Lower leg skin (tissue), 4 donors: ENCODE measurements at regions not wholly inside any gene's neighbourhood (a gene's known extent, or its start where the extent isn't known, plus 50 kb on each side); places are given as distances from the start of the nearest gene placed in this dataset.

Experiments
- DNase-seq, 2 donors: peaks; one replicate each; pipeline ENCODE4 v3.0.0-alpha.2; 2019; ENCODE audit warnings: low spot score in 2 of 2
- H3K4me3 ChIP-seq: fragments of 200-600 bp; sonication (generic); 2 replicates; pipeline ENCODE4 v1.5.1; 2017; ENCODE audit warnings: mild to moderate bottlenecking, low read depth; ENCODE audit not compliant: poor library complexity, severe bottlenecking
- POLR2A ChIP-seq, 2 donors: fragments of 450-650 bp; IDR thresholded peaks; one replicate each; pipeline ENCODE4 v1.6.1; 2016 to 2017; ENCODE audit warnings: antibody characterized with exemption in 2 of 2, mild to moderate bottlenecking in 1 of 2, moderate library complexity in 1 of 2
- WGBS, 2 donors: methylation state at CpG; one replicate each; pipeline ENCODE4 v1.1.5; 2018; 5-methylcytosine and 5-hydroxymethylcytosine counted together
- intact Hi-C: fragments of 100-400 bp; cut with DNase I; formaldehyde crosslinking; loops from one replicate; pipeline ENCODE4 v1.15.0; 2023; ENCODE audit warnings: low total_unique reads
- TF ChIP-seq, protein P1 (sequence below), 3 donors: fragments of 450-650 bp; IDR thresholded peaks; one replicate each; pipeline ENCODE4 v1.5.1; 2016; ENCODE audit warnings: antibody characterized with exemption in 3 of 3, mild to moderate bottlenecking in 3 of 3, moderate library complexity in 2 of 3

DNA sequence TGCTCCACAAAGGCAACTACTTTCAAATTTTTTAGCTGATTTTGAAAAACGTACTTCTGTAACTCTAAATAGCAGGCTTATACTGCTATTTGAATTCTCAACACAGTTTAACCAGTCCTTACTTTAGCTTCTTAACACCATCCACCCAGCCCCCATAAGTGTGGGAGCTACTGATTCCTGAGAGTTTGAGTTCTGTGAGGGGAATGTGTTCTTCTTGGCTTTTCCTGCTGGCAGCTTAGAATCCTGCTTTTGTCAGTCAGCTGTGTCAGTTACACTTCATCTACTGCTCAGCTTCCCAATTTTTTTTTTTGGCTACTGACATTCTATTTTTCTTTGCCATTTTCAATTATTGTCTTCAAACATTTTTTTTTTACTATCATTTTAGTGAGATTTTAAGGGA is 440.4 kb downstream of the INSC start:
- intact Hi-C loops, result no loop called here

DNA sequence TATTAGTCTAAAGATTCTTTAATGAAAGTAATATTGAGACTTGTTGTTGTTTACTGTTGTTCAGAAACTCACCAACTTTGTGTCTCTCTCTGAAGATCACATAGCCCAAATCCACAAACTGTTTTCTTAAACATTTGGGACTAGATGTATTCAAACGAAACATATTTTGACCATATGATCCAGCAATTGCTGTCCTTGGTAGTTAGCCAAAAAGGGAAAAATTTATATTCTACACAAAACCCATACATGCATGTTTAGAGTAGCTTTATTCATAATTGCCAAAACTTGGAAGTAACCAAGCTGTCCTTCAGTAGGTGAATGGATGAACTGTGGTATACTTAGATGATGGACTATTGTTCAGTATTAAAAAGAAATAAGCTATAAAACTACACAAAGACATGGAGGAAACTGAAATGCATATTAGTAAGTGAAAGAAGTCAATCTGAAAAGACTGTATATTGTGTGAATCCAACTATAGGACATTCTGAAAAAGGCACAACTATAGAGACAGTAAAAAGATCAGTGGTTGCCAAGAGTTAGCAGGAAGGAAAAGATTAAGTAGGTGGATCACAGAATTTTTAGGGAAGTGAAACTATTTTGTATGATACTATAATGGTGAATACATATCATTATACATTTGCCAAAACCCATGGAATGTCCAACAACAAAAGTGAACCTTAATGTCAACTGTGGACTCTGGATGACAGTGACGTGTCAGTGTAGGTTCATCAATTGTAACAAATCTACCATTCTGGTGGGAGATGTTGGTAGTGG is 442.9 kb downstream of the INSC start:
- TF ChIP-seq, protein P1, sequence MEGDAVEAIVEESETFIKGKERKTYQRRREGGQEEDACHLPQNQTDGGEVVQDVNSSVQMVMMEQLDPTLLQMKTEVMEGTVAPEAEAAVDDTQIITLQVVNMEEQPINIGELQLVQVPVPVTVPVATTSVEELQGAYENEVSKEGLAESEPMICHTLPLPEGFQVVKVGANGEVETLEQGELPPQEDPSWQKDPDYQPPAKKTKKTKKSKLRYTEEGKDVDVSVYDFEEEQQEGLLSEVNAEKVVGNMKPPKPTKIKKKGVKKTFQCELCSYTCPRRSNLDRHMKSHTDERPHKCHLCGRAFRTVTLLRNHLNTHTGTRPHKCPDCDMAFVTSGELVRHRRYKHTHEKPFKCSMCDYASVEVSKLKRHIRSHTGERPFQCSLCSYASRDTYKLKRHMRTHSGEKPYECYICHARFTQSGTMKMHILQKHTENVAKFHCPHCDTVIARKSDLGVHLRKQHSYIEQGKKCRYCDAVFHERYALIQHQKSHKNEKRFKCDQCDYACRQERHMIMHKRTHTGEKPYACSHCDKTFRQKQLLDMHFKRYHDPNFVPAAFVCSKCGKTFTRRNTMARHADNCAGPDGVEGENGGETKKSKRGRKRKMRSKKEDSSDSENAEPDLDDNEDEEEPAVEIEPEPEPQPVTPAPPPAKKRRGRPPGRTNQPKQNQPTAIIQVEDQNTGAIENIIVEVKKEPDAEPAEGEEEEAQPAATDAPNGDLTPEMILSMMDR (IDR thresholded peaks at IDR 0.05), result no peak
- no peak for TF ChIP-seq POLR2A (IDR thresholded peaks at IDR 0.05)
- no peak for DNase-seq
- 73 to 74% methylated on average over 2 of the region's 2 CpGs for WGBS, 2 donors
- intact Hi-C loops, result no loop called here
- no peak overlapping the region for H3K4me3 ChIP-seq

More for the DNA sequence above, 440.4 kb downstream of the INSC start:
- H3K4me3 ChIP-seq, result no peak overlapping the region
- WGBS, 2 donors, result 62 to 67% methylated on average over 1 of the region's 1 CpG
- no peak for TF ChIP-seq POLR2A (IDR thresholded peaks at IDR 0.05)
- TF ChIP-seq, protein P1 (IDR thresholded peaks at IDR 0.05), result no peak
- DNase-seq, result no peak

DNA sequence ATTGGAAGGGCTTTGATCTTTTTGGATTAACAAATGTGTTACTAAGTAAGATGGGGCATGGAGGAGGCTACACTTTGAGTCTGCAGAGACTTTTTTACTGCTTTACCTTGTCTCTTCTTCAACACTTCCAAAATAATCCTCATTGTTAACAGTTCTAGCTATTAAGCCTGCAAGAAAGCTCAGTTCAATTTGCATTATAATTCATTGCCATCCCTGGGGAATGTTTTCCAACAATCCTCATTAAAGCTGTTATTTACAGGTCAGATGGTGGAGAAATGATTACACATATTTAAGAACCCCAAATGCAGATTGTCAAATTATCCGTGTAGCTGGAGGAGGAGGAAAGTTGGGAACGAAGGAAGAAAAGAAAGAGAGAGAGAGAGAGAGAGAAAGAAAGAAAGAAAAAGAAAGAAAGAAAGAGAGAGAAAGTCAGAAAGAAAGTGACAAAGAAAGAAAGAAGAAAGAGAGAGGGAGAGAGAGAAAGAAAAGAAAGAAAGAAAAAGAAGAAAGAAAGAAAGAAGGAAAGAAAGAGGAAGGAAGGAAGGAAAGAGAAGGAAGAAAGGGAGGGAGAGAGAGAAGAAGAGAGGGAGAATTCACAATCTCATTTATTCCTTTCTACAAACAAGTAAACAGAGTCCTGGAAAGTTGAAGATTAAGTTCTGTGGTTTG is 443.9 kb downstream of the INSC start:
- intact Hi-C loops, result no loop called here
- WGBS, 2 donors, result 43 to 46% methylated on average over 2 of the region's 2 CpGs
- DNase-seq, result no peak
- H3K4me3 ChIP-seq, result no peak overlapping the region
- TF ChIP-seq POLR2A (IDR thresholded peaks at IDR 0.05), result no peak
- TF ChIP-seq, protein P1 (IDR thresholded peaks at IDR 0.05), result no peak

- intact Hi-C loops, result no loop called here
- no peak for TF ChIP-seq POLR2A (IDR thresholded peaks at IDR 0.05)
- TF ChIP-seq, protein P1 (IDR thresholded peaks at IDR 0.05), result no peak
- no peak for DNase-seq
- 92 to 95% methylated on average over 40 to 45 of the region's 52 CpGs for WGBS, 2 donors
- no peak overlapping the region for H3K4me3 ChIP-seq
These were observed 446.2 kb downstream of the INSC start for GRCh38 chr11:15560689-15561467.

- no peak for TF ChIP-seq POLR2A (IDR thresholded peaks at IDR 0.05)
- TF ChIP-seq, protein P1 (IDR thresholded peaks at IDR 0.05), result no peak
- intact Hi-C loops, result no loop called here
- peak in 1 of 2 donors; percentile 43 for DNase-seq
- no peak overlapping the region for H3K4me3 ChIP-seq
- 89 to 95% methylated on average over 4 of the region's 4 CpGs for WGBS, 2 donors
These were observed 447.5 kb downstream of the INSC start for GRCh38 chr11:15562230-15562629.
